ENCODE measurements at regions not wholly inside any gene's neighbourhood (a gene's known extent, or its start where the extent isn't known, plus 50 kb on each side); places are given as distances from the start of the nearest gene placed in this dataset.

- no peak for TF ChIP-seq CTCF (conservative IDR thresholded peaks at IDR 0.05)
- TF ChIP-seq EZH2 (IDR thresholded peaks at IDR 0.05; ENCODE audit: low read depth): no peak
Observed at GRCh38 chr13:50341526-50341925, 326.3 kb downstream of the KCNRG start.

All from PC-9 (cell line).